ENCODE measurements at regions not wholly inside any gene's neighbourhood (a gene's known extent, or its start where the extent isn't known, plus 50 kb on each side); places are given as distances from the start of the nearest gene placed in this dataset.

GRCh38 chr7:84686373-84686772 is 491.8 kb upstream of the SEMA3A start:
- Histone ChIP-seq H3K27ac (replicated peaks; ENCODE audit: low read length) (no peak overlapping the region), H2BK15ac (ENCODE audit: low read length) (no peak overlapping the region), H3K4me2 (ENCODE audit: insufficient read depth, low read length, poor library complexity, severe bottlenecking) (no peak overlapping the region), H3K79me1 (ENCODE audit: low read depth, low read length) (no peaks in the 10 kb centered on the region), H2AFZ (ENCODE audit: low read length) (no peak overlapping the region), H2BK5ac (ENCODE audit: low read length) (no peak overlapping the region), H2BK12ac (ENCODE audit: low read length) (no peak overlapping the region), H3K9ac (ENCODE audit: low read depth, low read length, poor library complexity) (no peak overlapping the region), H3K36me3 (replicated peaks in 1 of 2; ENCODE audit: control insufficient read depth in 2 of 2, insufficient read depth in 2 of 2, low read length in 2 of 2) (no peaks in the 10 kb centered on the region), H3K18ac (ENCODE audit: low read length) (no peak overlapping the region), H3K4me1 (ENCODE audit: control insufficient read depth in 2 of 2, insufficient read depth in 1 of 2, low read depth in 1 of 2, low read length in 2 of 2) (no peaks in the 10 kb centered on the region), H3K14ac (ENCODE audit: low read length) (no peak overlapping the region), H2AK5ac (ENCODE audit: low read depth, low read length) (no peak overlapping the region), H3K4me3 (ENCODE audit: low read length in 2 of 2) (no peak overlapping the region), H3K27me3 (ENCODE audit: control insufficient read depth in 3 of 3, insufficient read depth in 3 of 3, low read depth in 1 of 3, low read length in 3 of 3) (no peaks in the 10 kb centered on the region), H3K4ac (ENCODE audit: low read length) (no peak overlapping the region), H3K9me3 (replicated peaks in 1 of 2; ENCODE audit: control insufficient read depth in 2 of 2, insufficient read depth in 1 of 2, low read depth in 1 of 2, low read length in 2 of 2) (no peaks in the 10 kb centered on the region), H4K8ac (ENCODE audit: low read depth, low read length) (no peak overlapping the region), H2BK120ac (ENCODE audit: low read depth, low read length) (no peak overlapping the region), H4K91ac (ENCODE audit: low read depth, low read length, poor library complexity) (no peak overlapping the region), H3K23ac (ENCODE audit: low read depth, low read length, poor library complexity) (no peak overlapping the region)
- DNase-seq (ENCODE audit: low spot score), result no peak
- no CpG with 5 or more reads among the region's 1 CpG for WGBS, 2 donors (ENCODE audit: extremely low coverage in 2 of 2, insufficient read length in 2 of 2, insufficient replicate concordance in 1 of 2)

DNA sequence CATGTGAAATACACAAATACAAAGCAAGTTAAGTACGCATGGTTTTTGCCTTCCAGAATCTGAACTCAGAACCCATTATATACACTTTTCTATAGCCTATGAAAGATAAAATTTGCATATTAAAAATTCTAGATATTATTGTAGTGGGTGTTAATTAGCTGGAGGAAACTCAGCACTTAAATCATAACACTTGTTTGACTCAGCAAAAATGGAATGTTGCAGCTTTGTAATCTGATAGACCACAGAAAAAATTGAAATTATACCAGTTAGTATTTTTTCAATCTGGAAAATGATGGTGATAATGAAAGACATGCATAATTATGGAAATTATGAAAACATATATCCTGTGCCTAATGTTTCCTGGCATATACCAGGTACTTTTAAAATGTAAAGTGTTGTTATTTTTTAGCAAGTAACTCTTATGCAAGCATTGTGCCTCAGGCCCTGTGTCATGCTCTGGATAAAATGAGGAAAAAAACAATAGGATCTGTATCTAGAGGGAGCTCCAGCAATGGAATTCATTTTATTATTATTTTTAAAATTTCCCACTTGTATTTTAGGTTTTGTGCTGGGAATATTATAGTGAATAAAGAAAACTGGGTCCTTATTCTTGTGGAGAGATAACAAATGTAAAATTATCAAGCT is 490.4 kb upstream of the SEMA3A start:
- Histone ChIP-seq H2BK5ac (ENCODE audit: low read length) (no peak overlapping the region), H3K4ac (ENCODE audit: low read length) (no peak overlapping the region), H2BK120ac (ENCODE audit: low read depth, low read length) (no peak overlapping the region), H2AK5ac (ENCODE audit: low read depth, low read length) (no peak overlapping the region), H3K23ac (ENCODE audit: low read depth, low read length, poor library complexity) (no peak overlapping the region), H3K4me3 (ENCODE audit: low read length in 2 of 2) (no peak overlapping the region), H3K27me3 (ENCODE audit: control insufficient read depth in 3 of 3, insufficient read depth in 3 of 3, low read depth in 1 of 3, low read length in 3 of 3) (no peaks in the 10 kb centered on the region), H3K36me3 (replicated peaks in 1 of 2; ENCODE audit: control insufficient read depth in 2 of 2, insufficient read depth in 2 of 2, low read length in 2 of 2) (no peaks in the 10 kb centered on the region), H4K91ac (ENCODE audit: low read depth, low read length, poor library complexity) (no peak overlapping the region), H4K8ac (ENCODE audit: low read depth, low read length) (no peak overlapping the region), H3K79me1 (ENCODE audit: low read depth, low read length) (no peaks in the 10 kb centered on the region), H3K4me1 (ENCODE audit: control insufficient read depth in 2 of 2, insufficient read depth in 1 of 2, low read depth in 1 of 2, low read length in 2 of 2) (no peaks in the 10 kb centered on the region), H3K9ac (ENCODE audit: low read depth, low read length, poor library complexity) (no peak overlapping the region), H3K27ac (replicated peaks; ENCODE audit: low read length) (no peak overlapping the region), H3K4me2 (ENCODE audit: insufficient read depth, low read length, poor library complexity, severe bottlenecking) (no peak overlapping the region), H2BK15ac (ENCODE audit: low read length) (no peak overlapping the region), H3K9me3 (replicated peaks in 1 of 2; ENCODE audit: control insufficient read depth in 2 of 2, insufficient read depth in 1 of 2, low read depth in 1 of 2, low read length in 2 of 2) (no peaks in the 10 kb centered on the region), H3K18ac (ENCODE audit: low read length) (no peak overlapping the region), H2BK12ac (ENCODE audit: low read length) (no peak overlapping the region), H2AFZ (ENCODE audit: low read length) (no peak overlapping the region), H3K14ac (ENCODE audit: low read length) (no peak overlapping the region)
- no peak for DNase-seq (ENCODE audit: low spot score)
- no CpG with 5 or more reads among the region's 1 CpG for WGBS, 2 donors (ENCODE audit: extremely low coverage in 2 of 2, insufficient read length in 2 of 2, insufficient replicate concordance in 1 of 2)

- no peak overlapping the region for H3K18ac ChIP-seq (ENCODE audit: low read length)
- no peak overlapping the region for H4K91ac ChIP-seq (ENCODE audit: low read depth, low read length, poor library complexity)
- H3K79me1 ChIP-seq (ENCODE audit: low read depth, low read length), result no peaks in the 10 kb centered on the region
- no peak overlapping the region for H2BK5ac ChIP-seq (ENCODE audit: low read length)
- H2BK120ac ChIP-seq (ENCODE audit: low read depth, low read length), result no peak overlapping the region
- H3K4me3 ChIP-seq (ENCODE audit: low read length in 2 of 2), result no peak overlapping the region
- H2AK5ac ChIP-seq (ENCODE audit: low read depth, low read length), result no peak overlapping the region
- H3K23ac ChIP-seq (ENCODE audit: low read depth, low read length, poor library complexity), result no peak overlapping the region
- DNase-seq (ENCODE audit: low spot score), result no peak
- H3K4ac ChIP-seq (ENCODE audit: low read length), result no peak overlapping the region
- H3K4me1 ChIP-seq (ENCODE audit: control insufficient read depth in 2 of 2, insufficient read depth in 1 of 2, low read depth in 1 of 2, low read length in 2 of 2), result no peaks in the 10 kb centered on the region
- WGBS, 2 donors (ENCODE audit: extremely low coverage in 2 of 2, insufficient read length in 2 of 2, insufficient replicate concordance in 1 of 2), result no CpG with 5 or more reads among the region's 2 CpGs
- no peak overlapping the region for H3K14ac ChIP-seq (ENCODE audit: low read length)
- no peak overlapping the region for H3K27ac ChIP-seq (replicated peaks; ENCODE audit: low read length)
- H3K36me3 ChIP-seq (replicated peaks in 1 of 2; ENCODE audit: control insufficient read depth in 2 of 2, insufficient read depth in 2 of 2, low read length in 2 of 2), result no peaks in the 10 kb centered on the region
- peak overlapping the region; percentile 25 for H2AFZ ChIP-seq (ENCODE audit: low read length)
- H3K27me3 ChIP-seq (ENCODE audit: control insufficient read depth in 3 of 3, insufficient read depth in 3 of 3, low read depth in 1 of 3, low read length in 3 of 3), result no peaks in the 10 kb centered on the region
- no peak overlapping the region for H2BK15ac ChIP-seq (ENCODE audit: low read length)
- H2BK12ac ChIP-seq (ENCODE audit: low read length), result no peak overlapping the region
- no peak overlapping the region for H3K4me2 ChIP-seq (ENCODE audit: insufficient read depth, low read length, poor library complexity, severe bottlenecking)
- no peak overlapping the region for H3K9ac ChIP-seq (ENCODE audit: low read depth, low read length, poor library complexity)
- H3K9me3 ChIP-seq (replicated peaks in 1 of 2; ENCODE audit: control insufficient read depth in 2 of 2, insufficient read depth in 1 of 2, low read depth in 1 of 2, low read length in 2 of 2), result no peaks in the 10 kb centered on the region
- no peak overlapping the region for H4K8ac ChIP-seq (ENCODE audit: low read depth, low read length)
These were observed 488.0 kb upstream of the SEMA3A start for GRCh38 chr7:84682543-84682942.

DNA sequence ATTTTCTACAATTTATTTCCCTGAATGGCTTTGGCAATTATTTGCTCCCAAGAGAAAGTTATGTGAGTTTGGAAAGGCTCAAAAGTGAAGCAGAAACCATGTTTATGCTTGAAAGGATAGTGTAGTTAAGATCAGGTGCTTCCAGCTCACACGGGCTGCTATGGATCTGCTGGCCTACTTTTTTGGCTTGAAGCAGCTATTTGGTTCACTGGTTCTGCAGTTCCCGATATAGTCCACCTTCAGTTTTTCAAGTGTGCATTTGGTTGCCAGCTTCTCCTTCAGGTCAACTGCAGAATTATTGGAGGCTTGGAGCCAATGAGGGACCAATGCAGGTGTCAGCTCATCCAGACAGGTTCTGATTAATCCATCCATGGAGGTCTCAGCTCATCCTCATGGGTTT is 484.3 kb upstream of the SEMA3A start:
- no CpG with 5 or more reads among the region's 2 CpGs for WGBS, 2 donors (ENCODE audit: extremely low coverage in 2 of 2, insufficient read length in 2 of 2, insufficient replicate concordance in 1 of 2)
- no peak for DNase-seq (ENCODE audit: low spot score)
- H3K4ac ChIP-seq (ENCODE audit: low read length), result no peak overlapping the region
- H3K27me3 ChIP-seq (ENCODE audit: control insufficient read depth in 3 of 3, insufficient read depth in 3 of 3, low read depth in 1 of 3, low read length in 3 of 3), result no peaks in the 10 kb centered on the region
- no peak overlapping the region for H2BK120ac ChIP-seq (ENCODE audit: low read depth, low read length)
- H3K36me3 ChIP-seq (replicated peaks in 1 of 2; ENCODE audit: control insufficient read depth in 2 of 2, insufficient read depth in 2 of 2, low read length in 2 of 2), result no peaks in the 10 kb centered on the region
- no peak overlapping the region for H3K4me2 ChIP-seq (ENCODE audit: insufficient read depth, low read length, poor library complexity, severe bottlenecking)
- H2AK5ac ChIP-seq (ENCODE audit: low read depth, low read length), result no peak overlapping the region
- H3K23ac ChIP-seq (ENCODE audit: low read depth, low read length, poor library complexity), result no peak overlapping the region
- no peaks in the 10 kb centered on the region for H3K4me1 ChIP-seq (ENCODE audit: control insufficient read depth in 2 of 2, insufficient read depth in 1 of 2, low read depth in 1 of 2, low read length in 2 of 2)
- H3K14ac ChIP-seq (ENCODE audit: low read length), result no peak overlapping the region
- no peaks in the 10 kb centered on the region for H3K79me1 ChIP-seq (ENCODE audit: low read depth, low read length)
- H3K27ac ChIP-seq (replicated peaks; ENCODE audit: low read length), result no peak overlapping the region
- no peak overlapping the region for H3K9ac ChIP-seq (ENCODE audit: low read depth, low read length, poor library complexity)
- H3K18ac ChIP-seq (ENCODE audit: low read length), result no peak overlapping the region
- no peak overlapping the region for H2BK5ac ChIP-seq (ENCODE audit: low read length)
- H3K9me3 ChIP-seq (replicated peaks in 1 of 2; ENCODE audit: control insufficient read depth in 2 of 2, insufficient read depth in 1 of 2, low read depth in 1 of 2, low read length in 2 of 2), result no peaks in the 10 kb centered on the region
- H4K91ac ChIP-seq (ENCODE audit: low read depth, low read length, poor library complexity), result no peak overlapping the region
- no peak overlapping the region for H3K4me3 ChIP-seq (ENCODE audit: low read length in 2 of 2)
- no peak overlapping the region for H2BK12ac ChIP-seq (ENCODE audit: low read length)
- H2BK15ac ChIP-seq (ENCODE audit: low read length), result no peak overlapping the region
- H4K8ac ChIP-seq (ENCODE audit: low read depth, low read length), result no peak overlapping the region
- no peak overlapping the region for H2AFZ ChIP-seq (ENCODE audit: low read length)

All from neuronal stem cell (in vitro differentiated cells).